WTC11 (cell line): ENCODE measurements at regions not wholly inside any gene's neighbourhood (a gene's known extent, or its start where the extent isn't known, plus 50 kb on each side); places are given as distances from the start of the nearest gene placed in this dataset.

ENCODE experiments used
- ATAC-seq: fragments of 200-7000 bp; cut with Tn5 transposase; 2 replicates; pipeline ENCODE4 v1.10.0; 2021; ENCODE audit warnings: mild to moderate bottlenecking, moderate library complexity
- CTCF ChIA-PET: fragments of 300-600 bp; sonication (Branson Sonifier 250); formaldehyde crosslinking; loops from one replicate; lab custom pipeline; 2021; ENCODE audit warnings: antibody characterized with exemption; lab: Charles Lee
- POLR2A ChIA-PET: fragments of 350-600 bp; sonication (Branson Sonifier 250); formaldehyde crosslinking; loops from one replicate; lab custom pipeline; 2021; ENCODE audit warnings: antibody characterized with exemption; lab: Charles Lee
- DNase-seq: peaks from one replicate; pipeline ENCODE4 v3.0.0; 2021; ENCODE audit warnings: low spot score
- H3K27ac Mint-ChIP-seq: 2 replicates; pipeline ENCODE4 v1.8.0; 2021; ENCODE audit warnings: mixed read lengths
- H3K27me3 Mint-ChIP-seq: 2 replicates; pipeline ENCODE4 v1.8.0; 2021; ENCODE audit warnings: low read depth, mild to moderate bottlenecking, moderate library complexity, mixed read lengths
- H3K36me3 Mint-ChIP-seq: 2 replicates; pipeline ENCODE4 v1.8.0; 2021; ENCODE audit warnings: mixed read lengths
- H3K4me1 Mint-ChIP-seq: 2 replicates; pipeline ENCODE4 v1.8.0; 2022; ENCODE audit warnings: mixed read lengths
- H3K4me3 Mint-ChIP-seq: 2 replicates; pipeline ENCODE4 v1.8.0; 2021; ENCODE audit warnings: mild to moderate bottlenecking, moderate library complexity, mixed read lengths
- H3K9me3 Mint-ChIP-seq: 2 replicates; pipeline ENCODE4 v1.8.0; 2021; ENCODE audit warnings: mixed read lengths
- CREM ChIP-seq: sonication (generic); formaldehyde crosslinking; IDR thresholded peaks from 2 replicates; pipeline ENCODE4 v1.8.1; 2022; ENCODE audit warnings: mild to moderate bottlenecking, missing genetic modification reagents, moderate library complexity
- GABPB1 ChIP-seq: sonication (generic); formaldehyde crosslinking; IDR thresholded peaks from 2 replicates; pipeline ENCODE4 v1.8.1; 2023; ENCODE audit warnings: mild to moderate bottlenecking, missing genetic modification reagents
- KAT7 ChIP-seq: sonication (generic); formaldehyde crosslinking; IDR thresholded peaks from 2 replicates; pipeline ENCODE4 v1.8.1; 2023; ENCODE audit warnings: missing genetic modification reagents, mild to moderate bottlenecking, borderline replicate concordance
- MXD4 ChIP-seq: fragments of 250-450 bp; sonication (Bioruptor Pico); IDR thresholded peaks from 2 replicates; pipeline ENCODE4 v1.8.0; 2021; ENCODE audit warnings: mild to moderate bottlenecking, moderate library complexity, borderline replicate concordance
- MYBL2 ChIP-seq: sonication (generic); formaldehyde crosslinking; IDR thresholded peaks from 2 replicates; pipeline ENCODE4 v1.8.1; 2023; ENCODE audit warnings: mild to moderate bottlenecking, moderate library complexity, missing genetic modification reagents
- NR3C1 ChIP-seq: sonication (generic); formaldehyde crosslinking; conservative IDR thresholded peaks from 2 replicates; pipeline ENCODE4 v1.8.1; 2023; ENCODE audit warnings: low read depth, mild to moderate bottlenecking, missing genetic modification reagents
- PRRX2 ChIP-seq: fragments of 250-450 bp; sonication (Bioruptor Pico); IDR thresholded peaks from 2 replicates; pipeline ENCODE4 v1.8.0; 2021; ENCODE audit warnings: mild to moderate bottlenecking
- RORB ChIP-seq: fragments of 250-450 bp; sonication (Bioruptor Pico); IDR thresholded peaks from 2 replicates; pipeline ENCODE4 v1.9.0; 2021; ENCODE audit warnings: mild to moderate bottlenecking
- SMAD4 ChIP-seq: sonication (generic); formaldehyde crosslinking; IDR thresholded peaks from 2 replicates; pipeline ENCODE4 v1.8.0; 2022; ENCODE audit warnings: mild to moderate bottlenecking, missing genetic modification reagents
- TEAD4 ChIP-seq: sonication (generic); formaldehyde crosslinking; IDR thresholded peaks from 2 replicates; pipeline ENCODE4 v1.8.0; 2022; ENCODE audit warnings: mild to moderate bottlenecking, missing genetic modification reagents
- TP53 ChIP-seq: sonication (generic); formaldehyde crosslinking; IDR thresholded peaks from 2 replicates; pipeline ENCODE4 v1.8.1; 2023; ENCODE audit warnings: mild to moderate bottlenecking, missing genetic modification reagents
- ZBTB21 ChIP-seq: sonication (generic); formaldehyde crosslinking; IDR thresholded peaks from 2 replicates; pipeline ENCODE4 v1.8.1; 2023; ENCODE audit warnings: mild to moderate bottlenecking, missing genetic modification reagents, borderline replicate concordance
- ZNF121 ChIP-seq: sonication (generic); formaldehyde crosslinking; IDR thresholded peaks from 2 replicates; pipeline ENCODE4 v1.8.0; 2023; ENCODE audit warnings: missing genetic modification reagents
- ZNF263 ChIP-seq: sonication (generic); formaldehyde crosslinking; IDR thresholded peaks from 2 replicates; pipeline ENCODE4 v1.8.1; 2022; ENCODE audit warnings: low read depth, mild to moderate bottlenecking, moderate library complexity, missing genetic modification reagents
- ZNF317 ChIP-seq: sonication (generic); formaldehyde crosslinking; IDR thresholded peaks from 2 replicates; pipeline ENCODE4 v1.8.1; 2023; ENCODE audit warnings: low read depth, mild to moderate bottlenecking, moderate library complexity, missing genetic modification reagents, borderline replicate concordance
- ZNF416 ChIP-seq: fragments of 250-450 bp; sonication (Bioruptor Pico); IDR thresholded peaks from 2 replicates; pipeline ENCODE4 v1.9.0; 2021; ENCODE audit warnings: mild to moderate bottlenecking, inconsistent platforms
- TF ChIP-seq, protein P1 (sequence below): sonication (generic); formaldehyde crosslinking; IDR thresholded peaks from 2 replicates; pipeline ENCODE4 v1.8.0; 2023; ENCODE audit warnings: missing genetic modification reagents
- TF ChIP-seq, protein P2 (sequence below): sonication (generic); formaldehyde crosslinking; IDR thresholded peaks from 2 replicates; pipeline ENCODE4 v1.8.0; 2022; ENCODE audit warnings: mild to moderate bottlenecking, missing genetic modification reagents
- TF ChIP-seq, protein P3 (sequence below): fragments of 200-600 bp; IDR thresholded peaks from 2 replicates; pipeline ENCODE4 v1.8.0; 2022; ENCODE audit warnings: antibody characterized with exemption
- TF ChIP-seq, protein P4 (sequence below): sonication (generic); formaldehyde crosslinking; conservative IDR thresholded peaks from 2 replicates; pipeline ENCODE4 v1.8.1; 2022; ENCODE audit warnings: mild to moderate bottlenecking, missing genetic modification reagents
- TF ChIP-seq, protein P5 (sequence below): sonication (generic); formaldehyde crosslinking; IDR thresholded peaks from 2 replicates; pipeline ENCODE4 v1.8.1; 2022; ENCODE audit warnings: low read depth, missing genetic modification reagents, borderline replicate concordance
- TF ChIP-seq, protein P6 (sequence below): sonication (generic); formaldehyde crosslinking; IDR thresholded peaks from 2 replicates; pipeline ENCODE4 v1.8.0; 2022; ENCODE audit warnings: missing genetic modification reagents

DNA sequence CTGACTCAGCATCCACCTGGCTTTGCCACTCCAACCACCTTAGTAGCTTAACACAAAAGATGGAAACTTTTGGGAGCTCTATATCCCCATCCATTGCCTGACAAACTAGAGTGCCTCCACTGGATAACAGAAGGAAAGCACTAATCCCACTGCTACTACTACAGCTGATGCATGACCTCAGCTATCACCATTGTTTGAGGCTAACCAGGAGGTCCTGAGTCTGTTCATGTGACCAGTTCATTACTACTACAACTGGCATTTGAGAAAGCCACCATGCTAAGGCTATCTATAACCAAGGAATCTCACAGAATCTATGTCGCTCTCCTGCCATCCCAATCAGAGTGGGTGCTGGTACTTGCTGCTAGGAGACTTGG lies 604.3 kb upstream of the CA10 start (continued):
- TF ChIP-seq, protein P1, sequence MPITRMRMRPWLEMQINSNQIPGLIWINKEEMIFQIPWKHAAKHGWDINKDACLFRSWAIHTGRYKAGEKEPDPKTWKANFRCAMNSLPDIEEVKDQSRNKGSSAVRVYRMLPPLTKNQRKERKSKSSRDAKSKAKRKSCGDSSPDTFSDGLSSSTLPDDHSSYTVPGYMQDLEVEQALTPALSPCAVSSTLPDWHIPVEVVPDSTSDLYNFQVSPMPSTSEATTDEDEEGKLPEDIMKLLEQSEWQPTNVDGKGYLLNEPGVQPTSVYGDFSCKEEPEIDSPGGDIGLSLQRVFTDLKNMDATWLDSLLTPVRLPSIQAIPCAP (CRISPR knock-in tag): no peak
- TF ChIP-seq, protein P2, sequence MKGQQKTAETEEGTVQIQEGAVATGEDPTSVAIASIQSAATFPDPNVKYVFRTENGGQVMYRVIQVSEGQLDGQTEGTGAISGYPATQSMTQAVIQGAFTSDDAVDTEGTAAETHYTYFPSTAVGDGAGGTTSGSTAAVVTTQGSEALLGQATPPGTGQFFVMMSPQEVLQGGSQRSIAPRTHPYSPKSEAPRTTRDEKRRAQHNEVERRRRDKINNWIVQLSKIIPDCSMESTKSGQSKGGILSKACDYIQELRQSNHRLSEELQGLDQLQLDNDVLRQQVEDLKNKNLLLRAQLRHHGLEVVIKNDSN (CRISPR knock-in tag): no peak
- TF ChIP-seq, all 79 proteins: peak for 0

DNA sequence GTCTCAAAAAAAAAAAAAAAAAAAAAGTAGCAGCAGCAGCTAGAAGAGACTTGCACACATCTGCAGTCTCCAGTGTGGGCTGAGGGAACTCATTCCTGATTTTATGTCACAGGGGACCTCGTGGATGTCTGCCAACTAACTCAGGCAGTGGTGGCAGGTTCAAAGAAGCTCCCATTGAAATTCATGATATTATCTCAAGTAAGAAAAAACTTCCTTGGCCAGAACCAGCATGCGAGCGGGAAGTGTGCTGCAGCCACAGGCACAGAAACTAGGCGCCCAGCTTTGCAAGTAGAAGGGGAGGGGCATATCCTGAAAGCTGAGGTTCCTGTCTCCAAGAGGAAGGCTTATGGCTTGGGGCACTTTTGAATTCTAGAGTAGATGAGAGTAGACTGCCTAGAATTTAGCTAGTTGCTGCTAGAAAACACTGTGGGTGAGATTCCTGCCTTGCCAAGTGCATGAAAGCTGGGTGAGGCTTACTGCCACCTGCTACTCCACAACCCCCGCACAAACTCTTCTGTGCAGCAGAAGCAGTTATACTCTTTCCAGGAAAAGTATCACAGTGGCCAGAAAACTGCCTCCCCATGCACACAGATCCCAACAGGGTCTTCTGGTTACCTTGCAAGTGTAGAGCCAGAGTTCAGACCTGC lies 603.8 kb upstream of the CA10 start:
- Mint-ChIP-seq H3K36me3 (peaks cover 36% of the 10 kb centered on the region), H3K27me3 (peaks cover 5% of the 10 kb centered on the region), H3K4me1 (no peaks in the 10 kb centered on the region), H3K9me3 (peaks cover 64% of the 10 kb centered on the region), H3K27ac (no peak overlapping the region), H3K4me3 (no peak overlapping the region)
- DNase-seq (no peak), ATAC-seq (no peak)
- TF ChIP-seq MXD4 (CRISPR knock-in tag) (no peak), NR3C1 (CRISPR knock-in tag) (no peak), MYBL2 (CRISPR knock-in tag) (no peak), PRRX2 (CRISPR knock-in tag) (no peak)
- TF ChIP-seq, protein P3, sequence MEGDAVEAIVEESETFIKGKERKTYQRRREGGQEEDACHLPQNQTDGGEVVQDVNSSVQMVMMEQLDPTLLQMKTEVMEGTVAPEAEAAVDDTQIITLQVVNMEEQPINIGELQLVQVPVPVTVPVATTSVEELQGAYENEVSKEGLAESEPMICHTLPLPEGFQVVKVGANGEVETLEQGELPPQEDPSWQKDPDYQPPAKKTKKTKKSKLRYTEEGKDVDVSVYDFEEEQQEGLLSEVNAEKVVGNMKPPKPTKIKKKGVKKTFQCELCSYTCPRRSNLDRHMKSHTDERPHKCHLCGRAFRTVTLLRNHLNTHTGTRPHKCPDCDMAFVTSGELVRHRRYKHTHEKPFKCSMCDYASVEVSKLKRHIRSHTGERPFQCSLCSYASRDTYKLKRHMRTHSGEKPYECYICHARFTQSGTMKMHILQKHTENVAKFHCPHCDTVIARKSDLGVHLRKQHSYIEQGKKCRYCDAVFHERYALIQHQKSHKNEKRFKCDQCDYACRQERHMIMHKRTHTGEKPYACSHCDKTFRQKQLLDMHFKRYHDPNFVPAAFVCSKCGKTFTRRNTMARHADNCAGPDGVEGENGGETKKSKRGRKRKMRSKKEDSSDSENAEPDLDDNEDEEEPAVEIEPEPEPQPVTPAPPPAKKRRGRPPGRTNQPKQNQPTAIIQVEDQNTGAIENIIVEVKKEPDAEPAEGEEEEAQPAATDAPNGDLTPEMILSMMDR: no peak
- ChIA-PET CTCF (no interaction called here), POLR2A (no interaction called here)

DNA sequence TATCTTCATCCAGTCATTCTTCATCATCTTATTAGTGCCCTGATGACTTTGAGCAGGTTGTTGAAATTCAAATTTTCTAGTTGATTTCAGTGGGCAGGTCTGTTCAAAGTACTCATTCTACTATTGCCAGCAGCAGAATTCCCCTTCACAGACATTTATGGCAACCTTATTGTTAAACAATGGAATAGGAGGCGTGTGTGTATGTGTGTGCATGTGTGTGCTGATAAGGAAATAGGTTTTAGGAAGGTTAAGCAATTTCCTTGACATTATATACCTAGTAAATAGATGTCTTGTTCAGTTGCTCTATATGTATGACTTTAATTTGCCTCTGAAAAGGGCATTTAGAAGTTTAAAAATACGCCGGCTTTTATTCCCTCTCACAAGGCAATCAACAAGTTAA lies 601.4 kb upstream of the CA10 start:
- POLR2A ChIA-PET: no interaction called here
- TF ChIP-seq, protein P4, sequence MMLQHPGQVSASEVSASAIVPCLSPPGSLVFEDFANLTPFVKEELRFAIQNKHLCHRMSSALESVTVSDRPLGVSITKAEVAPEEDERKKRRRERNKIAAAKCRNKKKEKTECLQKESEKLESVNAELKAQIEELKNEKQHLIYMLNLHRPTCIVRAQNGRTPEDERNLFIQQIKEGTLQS (CRISPR knock-in tag): no peak
- TF ChIP-seq ZNF317 (CRISPR knock-in tag) (no peak), PRRX2 (CRISPR knock-in tag) (no peak), TEAD4 (CRISPR knock-in tag) (no peak), RORB (CRISPR knock-in tag) (no peak), ZNF121 (CRISPR knock-in tag) (no peak), ZNF263 (CRISPR knock-in tag) (no peak), KAT7 (no peak), ZBTB21 (no peak)
- TF ChIP-seq, protein P5, sequence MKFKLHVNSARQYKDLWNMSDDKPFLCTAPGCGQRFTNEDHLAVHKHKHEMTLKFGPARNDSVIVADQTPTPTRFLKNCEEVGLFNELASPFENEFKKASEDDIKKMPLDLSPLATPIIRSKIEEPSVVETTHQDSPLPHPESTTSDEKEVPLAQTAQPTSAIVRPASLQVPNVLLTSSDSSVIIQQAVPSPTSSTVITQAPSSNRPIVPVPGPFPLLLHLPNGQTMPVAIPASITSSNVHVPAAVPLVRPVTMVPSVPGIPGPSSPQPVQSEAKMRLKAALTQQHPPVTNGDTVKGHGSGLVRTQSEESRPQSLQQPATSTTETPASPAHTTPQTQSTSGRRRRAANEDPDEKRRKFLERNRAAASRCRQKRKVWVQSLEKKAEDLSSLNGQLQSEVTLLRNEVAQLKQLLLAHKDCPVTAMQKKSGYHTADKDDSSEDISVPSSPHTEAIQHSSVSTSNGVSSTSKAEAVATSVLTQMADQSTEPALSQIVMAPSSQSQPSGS (CRISPR knock-in tag): no peak
- no peaks in the 10 kb centered on the region for H3K4me1 Mint-ChIP-seq
- no peak overlapping the region for H3K4me3 Mint-ChIP-seq
- CTCF ChIA-PET: no interaction called here
- no peak for DNase-seq
- H3K27me3 Mint-ChIP-seq: no peaks in the 10 kb centered on the region
- no peak overlapping the region for H3K27ac Mint-ChIP-seq
- peaks cover 53% of the 10 kb centered on the region for H3K9me3 Mint-ChIP-seq
- H3K36me3 Mint-ChIP-seq: peaks cover 26% of the 10 kb centered on the region
- no peak for ATAC-seq

DNA sequence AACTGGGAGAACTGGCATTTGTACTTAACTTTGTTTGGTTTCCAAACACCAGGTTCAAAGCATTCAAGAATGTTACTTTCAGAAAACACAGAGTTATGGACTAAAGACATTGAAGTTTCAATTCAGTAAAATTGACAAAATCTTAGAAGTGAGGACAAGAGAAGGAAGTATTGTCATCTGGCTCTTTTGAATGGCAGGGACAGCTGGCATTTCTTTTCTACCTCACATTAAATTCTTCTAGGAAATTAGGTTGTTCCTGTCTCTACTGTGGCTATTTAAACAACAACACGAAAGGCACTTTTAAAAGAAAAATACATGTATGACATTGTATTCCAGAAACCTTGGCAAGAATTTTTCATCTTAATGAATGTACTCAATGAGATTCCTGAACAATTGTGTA lies 600.0 kb upstream of the CA10 start:
- no peaks in the 10 kb centered on the region for H3K27me3 Mint-ChIP-seq
- no peaks in the 10 kb centered on the region for H3K4me1 Mint-ChIP-seq
- POLR2A ChIA-PET: no interaction called here
- H3K4me3 Mint-ChIP-seq: no peak overlapping the region
- DNase-seq (no peak), ATAC-seq (no peak)
- H3K36me3 Mint-ChIP-seq: peaks cover 31% of the 10 kb centered on the region
- CTCF ChIA-PET: no interaction called here
- H3K9me3 Mint-ChIP-seq: peaks cover 50% of the 10 kb centered on the region
- no peak overlapping the region for H3K27ac Mint-ChIP-seq
- TF ChIP-seq GABPB1: no peak
- no peak for TF ChIP-seq TP53
- no peak for TF ChIP-seq ZNF416
- no peak for TF ChIP-seq CREM (CRISPR knock-in tag)
- TF ChIP-seq SMAD4: no peak
- TF ChIP-seq, protein P6, sequence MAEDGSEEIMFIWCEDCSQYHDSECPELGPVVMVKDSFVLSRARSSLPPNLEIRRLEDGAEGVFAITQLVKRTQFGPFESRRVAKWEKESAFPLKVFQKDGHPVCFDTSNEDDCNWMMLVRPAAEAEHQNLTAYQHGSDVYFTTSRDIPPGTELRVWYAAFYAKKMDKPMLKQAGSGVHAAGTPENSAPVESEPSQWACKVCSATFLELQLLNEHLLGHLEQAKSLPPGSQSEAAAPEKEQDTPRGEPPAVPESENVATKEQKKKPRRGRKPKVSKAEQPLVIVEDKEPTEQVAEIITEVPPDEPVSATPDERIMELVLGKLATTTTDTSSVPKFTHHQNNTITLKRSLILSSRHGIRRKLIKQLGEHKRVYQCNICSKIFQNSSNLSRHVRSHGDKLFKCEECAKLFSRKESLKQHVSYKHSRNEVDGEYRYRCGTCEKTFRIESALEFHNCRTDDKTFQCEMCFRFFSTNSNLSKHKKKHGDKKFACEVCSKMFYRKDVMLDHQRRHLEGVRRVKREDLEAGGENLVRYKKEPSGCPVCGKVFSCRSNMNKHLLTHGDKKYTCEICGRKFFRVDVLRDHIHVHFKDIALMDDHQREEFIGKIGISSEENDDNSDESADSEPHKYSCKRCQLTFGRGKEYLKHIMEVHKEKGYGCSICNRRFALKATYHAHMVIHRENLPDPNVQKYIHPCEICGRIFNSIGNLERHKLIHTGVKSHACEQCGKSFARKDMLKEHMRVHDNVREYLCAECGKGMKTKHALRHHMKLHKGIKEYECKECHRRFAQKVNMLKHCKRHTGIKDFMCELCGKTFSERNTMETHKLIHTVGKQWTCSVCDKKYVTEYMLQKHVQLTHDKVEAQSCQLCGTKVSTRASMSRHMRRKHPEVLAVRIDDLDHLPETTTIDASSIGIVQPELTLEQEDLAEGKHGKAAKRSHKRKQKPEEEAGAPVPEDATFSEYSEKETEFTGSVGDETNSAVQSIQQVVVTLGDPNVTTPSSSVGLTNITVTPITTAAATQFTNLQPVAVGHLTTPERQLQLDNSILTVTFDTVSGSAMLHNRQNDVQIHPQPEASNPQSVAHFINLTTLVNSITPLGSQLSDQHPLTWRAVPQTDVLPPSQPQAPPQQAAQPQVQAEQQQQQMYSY: no peak
